Activated CD8-positive, alpha-beta T cell treated with anti-CD3 and anti-CD28 coated beads for 36 hours (primary cell): ENCODE measurements at regions not wholly inside any gene's neighbourhood (a gene's known extent, or its start where the extent isn't known, plus 50 kb on each side); places are given as distances from the start of the nearest gene placed in this dataset.

Experiments
- ATAC-seq: fragments of 200-7000 bp; cut with Tn5 transposase; one replicate; pipeline ENCODE4 v1.10.0; 2021; ENCODE audit warnings: mild to moderate bottlenecking, moderate library complexity
- CTCF ChIA-PET: fragments of 350-600 bp; sonication (Branson Sonifier 250); formaldehyde crosslinking; loops from one replicate; lab custom pipeline; 2021; ENCODE audit warnings: antibody characterized with exemption; lab: Charles Lee
- POLR2A ChIA-PET: fragments of 350-600 bp; sonication (Branson Sonifier 250); formaldehyde crosslinking; loops from one replicate; lab custom pipeline; 2021; ENCODE audit warnings: antibody characterized with exemption; lab: Charles Lee
- DNase-seq: peaks from one replicate; pipeline ENCODE4 v3.0.0-alpha.2; 2020
- H3K27ac Mint-ChIP-seq: one replicate; pipeline ENCODE4 v1.8.0; 2021; ENCODE audit warnings: mild to moderate bottlenecking, mixed read lengths
- H3K27me3 Mint-ChIP-seq: one replicate; pipeline ENCODE4 v1.8.0; 2021; ENCODE audit warnings: mixed read lengths
- H3K36me3 Mint-ChIP-seq: one replicate; pipeline ENCODE4 v1.8.0; 2021; ENCODE audit warnings: low read depth, mixed read lengths
- H3K4me1 Mint-ChIP-seq: one replicate; pipeline ENCODE4 v1.8.0; 2021; ENCODE audit warnings: low read depth, mixed read lengths
- H3K4me3 Mint-ChIP-seq: one replicate; pipeline ENCODE4 v1.8.0; 2021; ENCODE audit warnings: mild to moderate bottlenecking, moderate library complexity, mixed read lengths
- H3K9me3 Mint-ChIP-seq: one replicate; pipeline ENCODE4 v1.8.0; 2021; ENCODE audit warnings: mixed read lengths
- intact Hi-C: fragments of 100-400 bp; cut with micrococcal nuclease; formaldehyde crosslinking; loops from one replicate; pipeline ENCODE4 v1.10.0; 2022
- TF ChIP-seq, protein P1 (sequence below): fragments of 200-600 bp; IDR thresholded peaks from one replicate; pipeline ENCODE4 v1.8.0; 2022; ENCODE audit warnings: antibody characterized with exemption, mild to moderate bottlenecking

DNA sequence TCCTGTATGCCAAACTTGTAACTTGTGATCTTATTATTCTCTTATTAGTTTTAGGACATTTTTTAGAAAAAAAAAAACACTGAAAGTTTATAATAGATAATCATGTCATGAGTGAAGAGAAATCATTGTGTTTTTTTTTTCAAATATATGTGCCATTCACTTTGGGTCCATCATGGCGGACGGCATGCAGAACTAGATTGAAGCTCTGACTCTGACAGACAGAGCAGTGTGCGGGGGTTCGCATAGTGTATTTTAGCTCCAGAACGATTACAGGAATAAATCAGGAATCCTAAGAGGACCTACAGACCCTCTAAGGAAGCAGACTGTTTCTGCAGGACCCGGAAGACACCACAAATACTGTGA lies 484.4 kb upstream of the REG3G start:
- TF ChIP-seq, protein P1, sequence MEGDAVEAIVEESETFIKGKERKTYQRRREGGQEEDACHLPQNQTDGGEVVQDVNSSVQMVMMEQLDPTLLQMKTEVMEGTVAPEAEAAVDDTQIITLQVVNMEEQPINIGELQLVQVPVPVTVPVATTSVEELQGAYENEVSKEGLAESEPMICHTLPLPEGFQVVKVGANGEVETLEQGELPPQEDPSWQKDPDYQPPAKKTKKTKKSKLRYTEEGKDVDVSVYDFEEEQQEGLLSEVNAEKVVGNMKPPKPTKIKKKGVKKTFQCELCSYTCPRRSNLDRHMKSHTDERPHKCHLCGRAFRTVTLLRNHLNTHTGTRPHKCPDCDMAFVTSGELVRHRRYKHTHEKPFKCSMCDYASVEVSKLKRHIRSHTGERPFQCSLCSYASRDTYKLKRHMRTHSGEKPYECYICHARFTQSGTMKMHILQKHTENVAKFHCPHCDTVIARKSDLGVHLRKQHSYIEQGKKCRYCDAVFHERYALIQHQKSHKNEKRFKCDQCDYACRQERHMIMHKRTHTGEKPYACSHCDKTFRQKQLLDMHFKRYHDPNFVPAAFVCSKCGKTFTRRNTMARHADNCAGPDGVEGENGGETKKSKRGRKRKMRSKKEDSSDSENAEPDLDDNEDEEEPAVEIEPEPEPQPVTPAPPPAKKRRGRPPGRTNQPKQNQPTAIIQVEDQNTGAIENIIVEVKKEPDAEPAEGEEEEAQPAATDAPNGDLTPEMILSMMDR: no peak
- Mint-ChIP-seq H3K4me3 (no peak overlapping the region), H3K27me3 (no peaks in the 10 kb centered on the region), H3K4me1 (no peaks in the 10 kb centered on the region), H3K36me3 (no peaks in the 10 kb centered on the region), H3K9me3 (peaks cover 17% of the 10 kb centered on the region), H3K27ac (no peak overlapping the region)
- DNase-seq (no peak), ATAC-seq (no peak)
- ChIA-PET POLR2A (no interaction called here), CTCF (no interaction called here)
- intact Hi-C loops: no loop called here

DNA sequence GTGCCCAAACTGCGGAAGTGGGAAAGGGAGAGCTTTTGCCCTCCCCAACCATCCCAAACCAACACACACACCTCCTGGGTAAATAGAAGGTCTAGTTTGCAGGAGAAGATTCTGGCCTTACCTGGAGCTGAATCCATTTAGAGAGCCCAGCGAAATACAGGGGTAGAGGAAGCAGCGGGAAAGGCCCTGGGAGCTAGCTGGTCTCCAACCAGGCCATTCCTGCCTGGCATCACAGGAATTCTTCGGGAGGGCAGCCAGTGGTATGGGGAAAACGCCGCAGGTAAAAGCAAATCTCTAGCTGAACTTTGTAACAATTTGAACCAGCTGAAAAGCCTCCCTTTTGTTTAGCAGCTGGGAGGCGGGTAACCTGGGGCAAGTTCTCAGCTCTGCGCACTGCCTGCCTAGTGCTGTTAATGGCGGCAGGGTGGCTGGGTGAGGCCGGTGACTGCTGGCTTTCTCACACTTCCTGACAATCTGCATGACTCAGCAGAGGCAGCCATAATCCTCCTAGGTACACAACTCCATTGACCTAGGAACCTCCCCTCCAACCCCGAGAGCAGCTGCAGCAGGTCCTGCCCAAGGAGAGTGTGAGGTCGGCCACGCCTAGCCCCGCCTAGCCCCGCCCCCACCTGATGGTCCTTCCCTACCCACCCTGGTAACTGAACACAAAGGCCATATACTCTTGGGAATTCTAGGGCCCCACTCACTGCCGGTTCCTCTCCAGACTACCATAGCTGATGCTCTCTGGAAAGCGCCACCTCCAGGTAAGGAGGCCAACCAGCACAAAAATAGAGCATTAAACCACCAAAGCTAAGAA lies 483.8 kb upstream of the REG3G start:
- H3K9me3 Mint-ChIP-seq: peaks cover 21% of the 10 kb centered on the region
- H3K4me3 Mint-ChIP-seq: no peak overlapping the region
- intact Hi-C loops: no loop called here
- no peak overlapping the region for H3K27ac Mint-ChIP-seq
- no peaks in the 10 kb centered on the region for H3K36me3 Mint-ChIP-seq
- POLR2A ChIA-PET: no interaction called here
- CTCF ChIA-PET: no interaction called here
- H3K27me3 Mint-ChIP-seq: no peaks in the 10 kb centered on the region
- no peak for DNase-seq
- no peak for ATAC-seq
- H3K4me1 Mint-ChIP-seq: no peaks in the 10 kb centered on the region
- TF ChIP-seq, protein P1: no peak

DNA sequence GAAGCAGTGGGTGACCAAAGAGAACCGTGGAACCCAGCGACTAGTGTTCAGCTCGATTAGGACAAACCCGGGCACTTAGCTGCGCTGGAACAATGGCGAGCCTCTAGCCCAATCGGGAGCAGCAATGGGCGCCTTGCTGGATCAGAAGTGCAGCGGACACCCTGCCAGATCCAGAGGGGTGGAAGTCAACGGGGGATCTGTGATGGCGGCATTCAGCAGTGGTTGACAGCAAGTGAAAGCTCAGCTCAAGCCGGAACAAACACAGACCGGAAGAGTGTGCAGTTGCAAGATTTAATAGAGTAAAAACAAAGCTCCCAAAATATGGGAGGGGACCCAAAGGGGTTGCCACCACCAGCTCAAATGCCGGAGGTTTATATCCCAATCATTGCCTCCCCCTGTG lies 478.7 kb upstream of the REG3G start:
- H3K4me3 Mint-ChIP-seq: no peak overlapping the region
- no peaks in the 10 kb centered on the region for H3K36me3 Mint-ChIP-seq
- TF ChIP-seq, protein P1: no peak
- ChIA-PET POLR2A (no interaction called here), CTCF (no interaction called here)
- DNase-seq (no peak), ATAC-seq (no peak)
- H3K9me3 Mint-ChIP-seq: peaks cover 23% of the 10 kb centered on the region
- H3K27me3 Mint-ChIP-seq: no peaks in the 10 kb centered on the region
- no peaks in the 10 kb centered on the region for H3K4me1 Mint-ChIP-seq
- intact Hi-C loops: no loop called here
- H3K27ac Mint-ChIP-seq: no peak overlapping the region

DNA sequence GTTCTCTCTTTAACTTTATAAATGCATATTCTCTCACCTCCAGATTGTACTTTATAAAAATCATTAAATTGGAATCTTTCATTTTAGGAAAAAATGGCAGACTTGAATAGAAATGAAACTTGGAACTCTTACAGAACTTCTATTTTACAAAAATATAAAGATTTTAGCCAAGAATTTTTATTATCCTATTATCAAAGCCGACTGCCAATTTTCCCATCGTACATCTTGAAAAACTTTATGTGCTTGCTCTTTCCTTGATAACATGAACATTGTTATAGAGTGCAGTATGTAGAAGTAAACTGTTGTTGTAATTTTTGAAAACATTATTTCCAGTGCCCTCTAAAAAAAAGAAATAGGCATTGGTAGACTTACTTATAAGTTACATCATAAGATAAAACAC lies 475.7 kb upstream of the REG3G start:
- CTCF ChIA-PET: no interaction called here
- H3K27me3 Mint-ChIP-seq: no peaks in the 10 kb centered on the region
- POLR2A ChIA-PET: no interaction called here
- no peak overlapping the region for H3K4me3 Mint-ChIP-seq
- ATAC-seq: no peak
- intact Hi-C loops: no loop called here
- DNase-seq: no peak
- H3K36me3 Mint-ChIP-seq: no peaks in the 10 kb centered on the region
- peaks cover 17% of the 10 kb centered on the region for H3K9me3 Mint-ChIP-seq
- H3K4me1 Mint-ChIP-seq: no peaks in the 10 kb centered on the region
- TF ChIP-seq, protein P1: no peak
- H3K27ac Mint-ChIP-seq: no peak overlapping the region

DNA sequence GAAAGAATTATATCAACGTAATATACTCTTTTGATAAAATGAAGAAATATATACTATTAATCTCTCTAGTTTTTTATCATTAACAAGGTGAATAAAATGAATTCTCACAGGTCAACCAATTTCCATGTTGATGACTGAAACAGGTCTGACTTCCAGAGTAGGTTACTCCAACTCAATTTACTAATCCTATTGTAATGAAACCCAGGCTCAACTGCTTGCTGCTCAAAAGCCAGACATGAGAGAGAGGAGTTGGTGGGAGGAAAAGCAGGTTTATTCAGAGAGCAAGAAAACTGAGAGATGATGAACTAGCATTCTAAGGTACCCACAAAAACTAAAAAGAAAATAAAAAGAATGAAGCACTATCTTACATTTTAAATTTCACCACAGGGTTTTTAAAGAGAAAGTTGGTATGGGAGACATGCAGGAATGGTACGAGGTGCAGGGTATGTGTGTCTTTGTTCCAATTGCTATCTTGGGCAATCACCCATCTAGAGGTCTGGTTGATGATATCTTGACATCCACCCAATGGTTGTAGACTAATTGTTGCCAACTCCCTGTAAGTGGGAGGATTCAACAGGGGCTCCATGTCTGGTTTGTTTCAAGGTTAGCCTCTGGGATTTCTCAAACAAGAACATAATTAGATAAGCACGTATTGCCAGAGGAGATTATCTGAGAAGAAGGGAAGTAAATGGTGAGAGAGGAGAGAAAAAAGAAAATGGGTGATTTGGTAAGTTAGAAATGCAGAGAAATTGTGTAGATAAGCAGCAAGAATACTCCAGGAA lies 471.4 kb upstream of the REG3G start:
- Mint-ChIP-seq H3K27ac (no peak overlapping the region), H3K9me3 (peaks cover 12% of the 10 kb centered on the region), H3K4me1 (no peaks in the 10 kb centered on the region), H3K4me3 (no peak overlapping the region), H3K27me3 (no peaks in the 10 kb centered on the region), H3K36me3 (no peaks in the 10 kb centered on the region)
- DNase-seq: no peak
- POLR2A ChIA-PET: no interaction called here
- TF ChIP-seq, protein P1: no peak
- CTCF ChIA-PET: no interaction called here
- no peak for ATAC-seq
- intact Hi-C loops: no loop called here
